SK-N-SH (cell line): ENCODE measurements at regions not wholly inside any gene's neighbourhood (a gene's known extent, or its start where the extent isn't known, plus 50 kb on each side); places are given as distances from the start of the nearest gene placed in this dataset.

ENCODE experiments used
- CTCF ChIA-PET: fragments of 300-600, 350-600 bp; formaldehyde crosslinking; extraction: SDS; loops from one replicate; lab custom pipeline; 2021; lab: Yijun Ruan, JAX
- POLR2A ChIA-PET: fragments of 350-600 bp; sonication (Branson Sonifier 250); formaldehyde crosslinking; extraction: SDS; loops from one replicate; lab custom pipeline; 2020; ENCODE audit warnings: antibody characterized with exemption, inconsistent platforms; lab: Yijun Ruan, JAX
- DNase-seq: peaks from one replicate; pipeline ENCODE4 v3.0.0; 2012
- H2AFZ ChIP-seq: fragments of 200-600 bp; sonication (generic); 2 replicates; pipeline ENCODE4 v1.8.1; 2016; ENCODE audit warnings: antibody characterized with exemption, mild to moderate bottlenecking, low read depth
- H3F3A ChIP-seq: fragments of 200-600 bp; sonication (generic); replicated peaks from 2 replicates; pipeline ENCODE3; 2016; ENCODE audit warnings: antibody characterized with exemption, mild to moderate bottlenecking; ENCODE audit not compliant: insufficient read depth
- H3K27ac ChIP-seq, 2 experiments: fragments of 200-500 bp in 1 of 2; fragments of 200-600 bp in 1 of 2; sonication (Bioruptor generic) in 1 of 2; sonication (generic), shearing (Covaris generic) in 1 of 2; 2 replicates each; pipeline versions ENCODE4 v1.5.1 to v1.6.1; 2014 to 2016; ENCODE audit warnings: low read depth in 2 of 2, inconsistent platforms in 1 of 2, low read length in 1 of 2, mild to moderate bottlenecking in 1 of 2, mixed read lengths in 1 of 2
- H3K27me3 ChIP-seq: fragments of 200-600 bp; sonication (generic), shearing (Covaris generic); 2 replicates; pipeline ENCODE4 v1.6.1; 2016; ENCODE audit warnings: mixed run types; ENCODE audit not compliant: insufficient read depth
- H3K36me3 ChIP-seq, 2 experiments: fragments of 200-500 bp in 1 of 2; fragments of 200-600 bp in 1 of 2; sonication (Bioruptor generic) in 1 of 2; sonication (generic) in 1 of 2; replicated peaks in 1 of 2; 2 replicates each; pipeline versions ENCODE3 to v1.5.1; 2014 to 2016; ENCODE audit warnings: low read length in 1 of 2, mild to moderate bottlenecking in 1 of 2; ENCODE audit not compliant: insufficient read depth in 2 of 2, control insufficient read depth in 1 of 2
- H3K4me1 ChIP-seq, 2 experiments: fragments of 200-500 bp in 1 of 2; fragments of 200-600 bp in 1 of 2; sonication (Bioruptor generic) in 1 of 2; sonication (generic), shearing (Covaris generic) in 1 of 2; 2 replicates each; pipeline versions ENCODE4 v1.5.1 to v1.6.1; 2014 to 2016; ENCODE audit warnings: low read depth in 1 of 2, low read length in 1 of 2, mixed run types in 1 of 2; ENCODE audit not compliant: insufficient read depth in 2 of 2, control insufficient read depth in 1 of 2
- H3K4me2 ChIP-seq: fragments of 200-600 bp; sonication (generic), shearing (Covaris generic); 2 replicates; pipeline ENCODE4 v1.6.1; 2017; ENCODE audit warnings: mixed run types
- H3K4me3 ChIP-seq, 2 experiments: fragments of 200-500 bp in 1 of 2; fragments of 200-600 bp in 1 of 2; sonication (Bioruptor generic) in 1 of 2; sonication (generic), shearing (Covaris generic) in 1 of 2; 2 replicates each; pipeline versions ENCODE4 v1.5.1 to v1.8.1; 2014 to 2016; ENCODE audit warnings: low read depth in 2 of 2, inconsistent platforms in 1 of 2, low read length in 1 of 2, mild to moderate bottlenecking in 1 of 2, mixed read lengths in 1 of 2, moderate library complexity in 1 of 2
- H3K79me2 ChIP-seq: fragments of 200-600 bp; sonication (generic); 2 replicates; pipeline ENCODE4 v1.8.1; 2017; ENCODE audit warnings: mild to moderate bottlenecking; ENCODE audit not compliant: insufficient read depth
- H3K9ac ChIP-seq: fragments of 200-600 bp; sonication (generic); 2 replicates; pipeline ENCODE4 v1.6.1; 2017; ENCODE audit warnings: mixed run types
- H3K9me2 ChIP-seq: fragments of 200-600 bp; sonication (generic); 2 replicates; pipeline ENCODE4 v1.6.1; 2017; ENCODE audit warnings: mixed run types
- H3K9me3 ChIP-seq: fragments of 200-600 bp; sonication (generic); 2 replicates; pipeline ENCODE4 v1.6.1; 2017; ENCODE audit warnings: mixed run types, mild to moderate bottlenecking, moderate library complexity
- H4K20me1 ChIP-seq: fragments of 200-600 bp; sonication (generic); 2 replicates; pipeline ENCODE4 v1.6.1; 2017; ENCODE audit warnings: mild to moderate bottlenecking, mixed run types; ENCODE audit not compliant: insufficient read depth
- ELF1 ChIP-seq: IDR thresholded peaks from 2 replicates; pipeline ENCODE4 v1.4.0; 2012
- EP300 ChIP-seq, 2 experiments: IDR thresholded peaks; 2 replicates each; pipeline versions ENCODE4 v1.4.0 to v1.6.1; 2012; ENCODE audit warnings: borderline replicate concordance in 1 of 2, low read depth in 1 of 2, low read length in 1 of 2
- FOSL2 ChIP-seq: IDR thresholded peaks from 2 replicates; pipeline ENCODE4 v1.4.0; 2012; ENCODE audit warnings: low read depth, mild to moderate bottlenecking, moderate library complexity, borderline replicate concordance
- GABPA ChIP-seq: IDR thresholded peaks from 2 replicates; pipeline ENCODE4 v1.4.0; 2012; ENCODE audit warnings: low read depth, mild to moderate bottlenecking
- GATA2 ChIP-seq: sonication (generic); formaldehyde crosslinking; IDR thresholded peaks from 2 replicates; pipeline ENCODE4 v1.5.0; 2020; ENCODE audit warnings: mild to moderate bottlenecking, missing genetic modification reagents
- JUND ChIP-seq: IDR thresholded peaks from 2 replicates; pipeline ENCODE4 v1.4.0; 2012
- MXI1 ChIP-seq: IDR thresholded peaks from 2 replicates; pipeline ENCODE4 v1.6.1; 2012; ENCODE audit warnings: mild to moderate bottlenecking, low read depth, low read length, improper control_type of control experiment
- NFIC ChIP-seq: IDR thresholded peaks from 2 replicates; pipeline ENCODE4 v1.4.0; 2012; ENCODE audit warnings: borderline replicate concordance
- POLR2AphosphoS5 ChIP-seq: IDR thresholded peaks from 2 replicates; pipeline ENCODE4 v1.6.1; 2012; ENCODE audit warnings: low read depth, low read length
- RCOR1 ChIP-seq: fragments of 150-350 bp; IDR thresholded peaks from 2 replicates; pipeline ENCODE4 v1.6.1; 2017; ENCODE audit warnings: antibody characterized with exemption, low read length
- RFX5 ChIP-seq: IDR thresholded peaks from 2 replicates; pipeline ENCODE4 v1.6.1; 2012; ENCODE audit warnings: mild to moderate bottlenecking, improper control_type of control experiment, low read length
- RXRA ChIP-seq: IDR thresholded peaks from 2 replicates; pipeline ENCODE4 v1.4.0; 2012; ENCODE audit warnings: low read depth, mild to moderate bottlenecking, borderline replicate concordance
- SMC3 ChIP-seq: IDR thresholded peaks from 2 replicates; pipeline ENCODE4 v1.6.1; 2012; ENCODE audit warnings: low read depth, low read length, improper control_type of control experiment
- TAF1 ChIP-seq: IDR thresholded peaks from 2 replicates; pipeline ENCODE4 v1.6.1; 2012; ENCODE audit warnings: low read depth, mild to moderate bottlenecking, low read length, moderate library complexity, borderline replicate concordance
- TCF12 ChIP-seq: IDR thresholded peaks from 2 replicates; pipeline ENCODE4 v1.4.0; 2012
- USF1 ChIP-seq: IDR thresholded peaks from 2 replicates; pipeline ENCODE4 v1.4.0; 2012; ENCODE audit warnings: low read depth, borderline replicate concordance
- USF2 ChIP-seq: fragments of 150-350 bp; IDR thresholded peaks from 2 replicates; pipeline ENCODE4 v1.6.1; 2017; ENCODE audit warnings: antibody characterized with exemption, low read length, low read depth, borderline replicate concordance
- YY1 ChIP-seq: IDR thresholded peaks from 2 replicates; pipeline ENCODE4 v1.4.0; 2012; ENCODE audit warnings: low read depth, mild to moderate bottlenecking
- WGBS: methylation state at CpG from one replicate; pipeline ENCODE4 v1.1.6; 2017; ENCODE audit warnings: low lambda C conversion rate; 5-methylcytosine and 5-hydroxymethylcytosine counted together
- TF ChIP-seq, protein P1 (sequence below): IDR thresholded peaks from 2 replicates; pipeline ENCODE4 v1.4.0; 2012; ENCODE audit warnings: low read depth, borderline replicate concordance

DNA sequence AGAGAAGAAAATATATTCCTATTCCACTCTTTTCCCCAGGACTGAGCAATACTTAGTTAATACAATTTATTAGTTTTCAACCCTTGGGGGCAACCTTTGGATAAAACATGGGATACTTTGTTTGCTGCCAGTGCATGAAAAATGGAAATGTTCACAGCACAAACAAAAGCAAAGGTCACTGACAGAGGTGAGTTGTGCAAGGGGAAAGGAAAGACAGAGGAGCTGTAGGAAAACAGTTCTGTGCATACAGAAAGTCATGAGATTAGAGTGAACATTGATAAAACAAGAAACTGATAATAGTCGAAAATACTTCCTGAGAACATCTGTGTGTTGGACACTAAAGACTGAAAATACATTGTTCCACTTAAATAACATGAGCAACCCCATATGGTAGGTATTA is 779.8 kb downstream of the TLE4 start:
- Histone ChIP-seq H3K9ac (no peak overlapping the region), H3K36me3 (no peaks in the 10 kb centered on the region), H3K4me1 (no peaks in the 10 kb centered on the region), H3K27me3 (no peaks in the 10 kb centered on the region), H2AFZ (no peak overlapping the region), H3F3A (no peaks in the 10 kb centered on the region), H4K20me1 (no peaks in the 10 kb centered on the region), H3K79me2 (no peaks in the 10 kb centered on the region), H3K9me3 (no peaks in the 10 kb centered on the region), H3K4me3 (no peak overlapping the region), H3K27ac (no peak overlapping the region), H3K4me2 (no peak overlapping the region), H3K9me2 (no peaks in the 10 kb centered on the region)
- no peak for DNase-seq
- 3% methylated on average over 1 of the region's 1 CpG for WGBS
- TF ChIP-seq, protein P1, sequence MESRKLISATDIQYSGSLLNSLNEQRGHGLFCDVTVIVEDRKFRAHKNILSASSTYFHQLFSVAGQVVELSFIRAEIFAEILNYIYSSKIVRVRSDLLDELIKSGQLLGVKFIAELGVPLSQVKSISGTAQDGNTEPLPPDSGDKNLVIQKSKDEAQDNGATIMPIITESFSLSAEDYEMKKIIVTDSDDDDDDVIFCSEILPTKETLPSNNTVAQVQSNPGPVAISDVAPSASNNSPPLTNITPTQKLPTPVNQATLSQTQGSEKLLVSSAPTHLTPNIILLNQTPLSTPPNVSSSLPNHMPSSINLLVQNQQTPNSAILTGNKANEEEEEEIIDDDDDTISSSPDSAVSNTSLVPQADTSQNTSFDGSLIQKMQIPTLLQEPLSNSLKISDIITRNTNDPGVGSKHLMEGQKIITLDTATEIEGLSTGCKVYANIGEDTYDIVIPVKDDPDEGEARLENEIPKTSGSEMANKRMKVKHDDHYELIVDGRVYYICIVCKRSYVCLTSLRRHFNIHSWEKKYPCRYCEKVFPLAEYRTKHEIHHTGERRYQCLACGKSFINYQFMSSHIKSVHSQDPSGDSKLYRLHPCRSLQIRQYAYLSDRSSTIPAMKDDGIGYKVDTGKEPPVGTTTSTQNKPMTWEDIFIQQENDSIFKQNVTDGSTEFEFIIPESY: no peak
- no peak for TF ChIP-seq RXRA
- TF ChIP-seq NFIC: no peak
- TF ChIP-seq RFX5: no peak
- TF ChIP-seq POLR2AphosphoS5: no peak
- TF ChIP-seq USF1: no peak
- no peak for TF ChIP-seq MXI1
- no peak for TF ChIP-seq FOSL2
- TF ChIP-seq ELF1: no peak
- no peak for TF ChIP-seq YY1
- TF ChIP-seq EP300 (IDR thresholded peaks at IDR 0.05; ENCODE audit: borderline replicate concordance in 1 of 2, low read depth in 1 of 2, low read length in 1 of 2): no peak
- TF ChIP-seq GABPA: no peak
- no peak for TF ChIP-seq JUND
- TF ChIP-seq SMC3: no peak
- TF ChIP-seq RCOR1: no peak
- no peak for TF ChIP-seq USF2
- TF ChIP-seq TCF12: no peak
- no peak for TF ChIP-seq GATA2 (CRISPR knock-in tag)
- no peak for TF ChIP-seq TAF1
- ChIA-PET POLR2A (no interaction called here), CTCF (no interaction called here)
